Posterior cingulate gyrus (tissue), 11 donors: ENCODE measurements at regions not wholly inside any gene's neighbourhood (a gene's known extent, or its start where the extent isn't known, plus 50 kb on each side); places are given as distances from the start of the nearest gene placed in this dataset.

Source experiments
- DNase-seq, 10 donors: peaks; one replicate each; pipeline versions ENCODE4 v3.0.0 to v3.0.0-alpha.2; 2020 to 2021; ENCODE audit warnings: mixed read lengths in 3 of 10
- intact Hi-C: fragments of 100-400 bp; cut with DNase I; formaldehyde crosslinking; loops from one replicate; pipeline ENCODE4 v1.15.1; 2023

DNA sequence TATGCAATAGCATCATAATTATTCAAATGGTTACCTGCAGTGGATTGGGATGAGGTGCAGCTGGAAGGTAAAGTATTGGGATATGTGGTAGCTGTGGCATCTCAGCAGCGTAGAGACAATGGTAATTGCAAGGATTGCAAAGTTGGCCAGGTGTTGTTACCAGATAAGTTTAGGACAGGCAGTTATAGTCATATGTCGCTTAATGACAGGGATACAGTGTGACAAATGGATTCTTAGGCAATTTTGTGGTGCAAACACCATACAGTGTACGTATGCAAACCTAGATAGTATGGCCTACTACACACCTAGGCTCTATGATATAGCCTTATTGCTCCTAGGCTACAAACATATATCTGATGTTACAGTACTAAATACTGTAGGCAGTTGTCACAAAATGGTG is 163.5 kb upstream of the LYZL2 start:
- intact Hi-C loops, result no loop called here
- no peak for DNase-seq

GRCh38 chr10:30792025-30792424 is 162.5 kb upstream of the LYZL2 start:
- intact Hi-C loops, result no loop called here
- no peak for DNase-seq

GRCh38 chr10:30791197-30791611 is 161.7 kb upstream of the LYZL2 start:
- intact Hi-C loops, result no loop called here
- DNase-seq, result no peak

DNA sequence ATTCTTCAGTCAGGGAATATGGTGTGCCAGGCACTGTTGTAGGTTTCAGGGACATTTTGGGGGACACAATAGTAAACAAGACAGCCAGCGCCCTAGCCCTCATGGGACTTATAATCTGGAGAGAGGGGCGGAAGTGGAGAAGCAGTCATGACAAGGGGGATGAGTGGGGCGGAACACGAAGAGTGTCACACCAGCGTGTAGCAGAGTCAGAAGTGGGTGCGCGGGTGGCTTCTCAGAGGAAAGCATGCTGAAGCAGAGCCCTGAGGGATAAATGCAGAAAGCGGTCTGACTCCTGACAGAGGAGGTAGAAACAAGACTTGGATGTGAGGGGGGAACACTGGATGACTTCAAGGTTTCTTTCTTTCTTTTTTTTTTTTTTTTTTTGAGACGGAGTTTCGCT is 160.3 kb upstream of the LYZL2 start:
- intact Hi-C loops, result loop anchor here (10.0 kb wide), 2 partner anchors 975 to 1265 kb away; partner anchors contain the start of gene KIF5B

DNA sequence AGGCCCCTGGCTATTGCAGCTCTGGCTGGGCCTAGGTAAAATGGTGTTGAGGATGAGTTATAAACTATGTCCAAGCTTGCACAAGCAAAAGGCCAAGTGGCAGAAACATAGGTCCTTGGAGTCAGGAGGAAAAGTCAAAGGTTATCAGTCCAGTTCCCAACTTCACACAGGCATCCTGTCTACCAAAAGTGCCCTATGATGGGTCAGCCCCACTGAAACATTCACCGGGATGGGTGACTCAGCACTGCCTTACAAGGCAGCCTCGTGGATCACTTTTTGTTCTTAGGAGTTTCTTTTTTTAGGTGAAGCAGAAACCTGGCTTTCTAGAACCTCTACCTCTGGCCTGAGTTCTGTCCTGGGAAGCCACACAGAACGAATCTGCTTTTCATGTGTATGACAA is 158.8 kb upstream of the LYZL2 start:
- DNase-seq, result peak in 1 of 10 donors; percentile 6
- intact Hi-C loops, result loop anchor here (10.0 kb wide), 2 partner anchors 976 to 1266 kb away; partner anchors contain the start of gene KIF5B

More for the DNA sequence above, 160.3 kb upstream of the LYZL2 start:
- no peak for DNase-seq

- intact Hi-C loops, result loop anchor here (10.0 kb wide), 2 partner anchors 978 to 1268 kb away; partner anchors contain the start of gene KIF5B
- DNase-seq, result peak in 1 of 10 donors; percentile 50
Measured at GRCh38 chr10:30786906-30787305, 157.4 kb upstream of the LYZL2 start.

DNA sequence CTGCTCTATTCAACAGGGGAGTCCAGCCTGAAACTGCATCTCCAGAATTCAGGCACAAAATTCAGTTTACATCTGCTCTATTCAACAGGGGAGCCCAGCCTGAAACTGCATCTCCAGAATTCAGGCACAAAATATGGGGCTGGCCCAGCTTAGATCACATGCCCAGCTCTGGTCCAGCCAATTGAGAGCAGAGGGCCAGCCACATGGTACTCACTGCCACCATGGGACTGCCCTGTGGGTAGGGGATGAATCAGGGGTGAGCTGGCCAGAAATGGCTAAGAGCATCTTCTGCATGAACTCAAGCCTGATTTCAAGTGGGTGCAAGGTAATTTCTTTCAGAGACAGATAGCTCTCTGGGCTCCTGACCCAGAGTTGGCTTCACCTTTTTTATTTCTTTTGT is 156.6 kb upstream of the LYZL2 start:
- intact Hi-C loops, result loop anchor here (10.0 kb wide), 2 partner anchors 979 to 1269 kb away; partner anchors contain the start of gene KIF5B
- peak in 1 of 10 donors; percentile 84 for DNase-seq

DNA sequence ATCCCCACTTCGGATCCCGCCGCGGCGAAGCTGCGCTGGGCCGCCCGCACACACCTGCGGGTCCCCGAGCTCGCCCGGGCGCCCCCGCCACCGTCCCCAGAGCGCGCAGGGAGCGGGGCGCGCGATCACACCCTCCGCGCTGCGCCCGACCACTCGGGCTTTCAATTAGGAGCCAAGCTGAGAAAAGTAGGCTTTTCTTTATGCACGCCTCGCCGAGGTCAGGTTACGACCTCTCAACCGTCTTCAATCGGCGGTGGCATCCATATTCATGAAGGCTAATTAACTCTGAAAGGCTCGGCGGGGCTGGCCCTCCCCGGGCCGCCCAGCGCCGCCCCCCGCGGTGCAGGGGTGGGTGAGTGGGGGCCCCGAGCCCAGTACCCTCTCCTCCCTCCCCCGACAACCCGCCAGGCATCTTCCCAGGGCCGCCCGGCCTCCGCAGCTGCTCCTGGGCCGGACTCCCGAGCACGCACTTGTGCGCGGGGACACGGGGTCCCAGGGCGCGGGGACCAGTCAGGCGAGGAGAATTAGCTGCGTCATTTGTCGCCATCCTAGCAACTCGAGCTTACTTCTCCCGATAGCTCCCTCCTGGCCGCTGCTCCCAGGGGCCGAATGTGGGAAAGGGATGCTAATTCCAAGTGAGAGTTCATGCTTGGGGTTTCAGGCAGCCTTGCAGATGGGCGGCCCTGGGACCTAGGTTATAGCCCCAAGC is 155.5 kb upstream of the LYZL2 start:
- intact Hi-C loops, result loop anchor here (2.0 to 10.0 kb wide), 6 partner anchors 247 to 1270 kb away; partner anchors contain the start of genes KIF5B, ZEB1 and ZNF438
- DNase-seq, result peak; percentile 72 to 98 (median 86)

- DNase-seq, result no peak
- intact Hi-C loops, result loop anchor here (2.0 to 10.0 kb wide), 6 partner anchors 248 to 1270 kb away; partner anchors contain the start of genes KIF5B, ZEB1 and ZNF438
Measured at GRCh38 chr10:30784524-30784896, 155.0 kb upstream of the LYZL2 start.

DNA sequence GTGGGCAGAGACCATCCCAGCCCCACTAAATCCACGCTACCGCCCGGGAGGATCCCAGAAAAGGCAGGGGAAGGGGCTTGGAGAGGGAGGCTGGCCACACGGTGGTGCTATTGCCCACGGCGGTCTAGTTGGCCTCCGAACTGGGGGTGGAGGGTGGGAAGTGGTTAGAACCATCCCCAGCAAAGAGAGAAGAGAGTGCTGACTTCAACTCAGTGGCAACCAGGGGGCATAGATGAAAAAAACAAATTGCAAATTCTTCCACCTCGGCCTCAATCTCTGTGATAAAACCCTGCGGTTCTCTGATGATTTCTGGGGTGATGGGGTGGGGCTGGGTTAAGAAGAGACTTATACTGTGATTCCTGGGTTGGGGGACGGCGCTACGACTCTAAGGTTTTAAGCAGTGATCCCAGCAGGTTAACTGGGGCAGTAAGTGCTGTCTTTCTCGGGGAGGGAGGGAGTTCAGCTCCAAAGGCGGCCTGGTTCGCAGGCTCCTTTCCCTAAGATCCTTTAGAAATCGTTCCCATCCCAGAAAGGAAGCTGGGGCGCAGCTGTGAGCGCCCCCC is 154.5 kb upstream of the LYZL2 start:
- intact Hi-C loops, result loop anchor here (2.0 to 10.0 kb wide), 6 partner anchors 248 to 1271 kb away; partner anchors contain the start of genes KIF5B, ZEB1 and ZNF438

GRCh38 chr10:30782537-30783461 is 153.2 kb upstream of the LYZL2 start:
- peak in 1 of 10 donors; percentile 76 for DNase-seq
- intact Hi-C loops, result loop anchor here (5.0 to 10.0 kb wide), 3 partner anchors 250 to 1272 kb away; partner anchors contain the start of genes KIF5B and ZNF438

More for the DNA sequence above, 154.5 kb upstream of the LYZL2 start:
- DNase-seq, result peak; percentile 78 to 98 (median 92)

DNA sequence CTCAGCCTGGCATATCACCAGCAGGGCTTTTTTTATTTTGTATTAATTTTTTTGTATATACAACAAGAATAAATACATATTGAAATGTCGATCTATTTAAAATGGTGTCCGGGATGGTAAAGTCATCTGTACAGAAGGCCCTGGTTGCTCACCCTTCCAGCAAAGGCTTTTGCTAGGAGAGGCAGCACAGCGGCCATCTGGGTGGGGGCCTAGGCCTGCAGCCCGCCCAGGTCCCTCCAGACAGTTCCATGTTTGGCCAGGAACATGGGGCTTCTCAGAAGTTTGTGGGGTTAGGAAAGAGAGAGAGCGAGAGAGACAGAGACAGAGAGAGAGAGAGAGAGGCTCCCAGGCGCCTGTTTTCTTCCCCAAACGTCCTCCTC is 152.6 kb upstream of the LYZL2 start:
- intact Hi-C loops, result loop anchor here (5.0 to 10.0 kb wide), 3 partner anchors 250 to 1273 kb away; partner anchors contain the start of genes KIF5B and ZNF438
- peak in 1 of 10 donors; percentile 70 for DNase-seq

DNA sequence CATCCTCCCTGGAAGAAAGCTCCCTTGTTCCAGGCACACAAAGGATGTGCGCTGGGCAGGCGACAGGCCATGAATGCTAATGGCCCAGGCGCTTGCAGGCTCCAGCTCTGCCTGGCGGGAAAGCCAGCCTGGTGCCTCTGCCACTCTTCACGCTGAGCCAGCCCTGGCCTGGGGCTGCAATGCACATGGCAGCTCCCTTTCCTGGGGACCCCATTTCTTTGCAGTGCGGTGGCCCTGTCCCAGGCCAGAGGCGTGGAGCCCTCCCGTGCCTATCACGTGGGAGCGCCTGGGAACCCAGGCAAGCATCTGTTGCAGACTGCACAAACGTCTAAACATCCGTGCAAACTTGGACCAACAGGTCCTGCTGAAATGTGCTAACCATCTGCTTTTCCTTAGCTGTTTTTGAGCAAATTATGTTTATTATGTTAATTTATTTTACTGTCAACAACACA is 152.1 kb upstream of the LYZL2 start:
- intact Hi-C loops, result loop anchor here (5.0 to 10.0 kb wide), 3 partner anchors 251 to 1273 kb away; partner anchors contain the start of genes KIF5B and ZNF438
- peak; percentile 83 to 98 (median 90) for DNase-seq

DNA sequence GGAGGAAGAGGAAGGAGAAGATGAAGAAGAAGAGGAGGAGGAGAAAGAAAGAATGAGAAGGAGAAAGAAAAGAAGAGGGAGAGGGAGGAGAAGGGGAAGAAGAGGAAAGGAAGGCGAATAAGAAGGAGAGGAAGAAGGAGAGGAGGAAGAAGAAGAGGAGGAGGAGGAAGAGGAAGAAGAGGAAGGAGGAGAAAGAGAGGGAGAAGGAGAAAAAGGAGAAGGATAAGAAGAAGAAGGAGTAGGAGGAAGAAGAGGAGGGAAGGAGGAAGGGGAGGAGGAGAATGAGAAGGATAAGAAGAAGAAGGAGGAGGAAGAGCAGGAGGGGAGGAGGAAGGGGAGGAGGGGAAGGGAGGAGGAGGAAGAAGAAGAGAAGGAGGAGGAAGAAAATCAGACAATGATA is 149.2 kb upstream of the LYZL2 start:
- DNase-seq, result no peak
- intact Hi-C loops, result no loop called here

DNA sequence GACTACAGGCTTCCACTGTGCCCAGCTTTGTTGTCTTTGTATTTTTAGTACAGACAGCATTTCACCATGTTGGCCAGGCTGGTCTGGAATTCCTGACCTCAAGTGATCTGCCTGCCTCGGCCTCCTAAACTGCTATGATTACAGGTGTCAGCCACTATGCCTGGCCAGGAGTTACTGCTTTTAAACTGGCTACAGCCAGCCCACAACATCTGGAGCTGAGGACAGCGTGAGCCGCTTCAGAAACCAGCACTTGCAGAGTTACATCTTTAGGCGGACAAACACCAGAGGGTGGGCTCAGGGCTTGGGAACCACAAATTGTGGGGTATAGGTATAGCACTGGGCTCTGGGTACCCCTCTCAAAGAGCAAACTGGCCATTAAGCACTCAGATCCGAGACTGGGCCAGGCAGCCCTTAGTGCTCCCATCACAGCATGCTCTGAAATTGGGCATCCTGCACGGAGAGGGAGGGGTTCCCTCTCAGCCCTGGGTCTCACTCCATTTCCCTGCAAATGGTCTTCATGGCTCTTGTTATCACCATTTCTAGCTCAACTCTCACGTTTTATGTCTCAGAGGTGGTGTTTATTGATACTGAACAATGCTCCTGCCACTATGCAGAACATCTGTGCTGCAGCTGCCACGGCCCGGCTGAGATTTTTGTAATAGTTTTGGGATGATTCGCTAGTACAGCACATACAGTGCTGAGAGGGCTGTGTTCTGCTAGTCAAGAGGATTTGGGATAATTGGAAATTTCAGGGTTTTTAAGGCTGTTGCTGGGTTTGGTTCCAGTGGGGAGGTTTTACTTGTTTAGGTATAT is 146.4 kb upstream of the LYZL2 start:
- peak in 1 of 10 donors; percentile 35 for DNase-seq
- intact Hi-C loops, result no loop called here

DNA sequence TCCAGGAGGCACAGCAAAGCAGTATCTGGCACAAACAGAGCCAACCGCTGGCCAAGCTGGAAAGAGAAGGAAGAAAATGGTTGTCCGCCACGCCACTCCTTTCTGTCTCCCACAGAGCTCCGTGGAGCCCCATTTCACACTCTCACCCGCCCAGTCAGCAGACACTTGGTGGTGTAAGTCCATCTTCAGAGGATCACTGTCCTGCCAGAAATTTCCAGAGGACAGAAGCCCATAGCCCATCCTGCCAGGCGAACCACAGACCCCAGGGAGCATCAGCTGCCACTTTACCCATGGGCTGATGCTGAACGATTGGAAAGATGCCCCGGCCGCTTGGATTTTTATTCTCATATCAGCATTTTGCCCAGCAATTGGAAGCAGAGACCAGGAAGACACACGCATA is 144.7 kb upstream of the LYZL2 start:
- intact Hi-C loops, result no loop called here
- DNase-seq, result peak in 1 of 10 donors; percentile 53

GRCh38 chr10:30773501-30773900 is 143.9 kb upstream of the LYZL2 start:
- DNase-seq, result no peak
- intact Hi-C loops, result no loop called here

DNA sequence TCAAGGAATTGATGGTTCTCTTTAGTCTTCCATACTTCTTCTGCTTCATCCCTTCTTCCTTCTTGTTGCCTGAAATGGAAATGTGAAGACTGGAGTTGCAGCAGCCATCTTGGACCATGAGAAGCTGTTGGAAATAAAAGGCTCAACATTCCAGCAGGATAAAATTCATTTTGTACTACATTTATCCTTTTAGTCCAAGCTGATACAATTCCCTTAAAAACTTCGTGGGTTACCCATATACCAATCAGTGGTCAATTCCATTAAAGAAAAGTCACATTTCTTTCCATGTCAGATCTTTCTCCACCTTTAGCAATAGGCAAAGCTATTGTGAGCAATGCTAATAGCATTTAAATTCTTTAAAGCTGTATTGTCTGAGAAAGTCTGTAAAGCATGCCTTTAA is 141.3 kb upstream of the LYZL2 start:
- intact Hi-C loops, result no loop called here
- no peak for DNase-seq

GRCh38 chr10:30770229-30770628 is 140.7 kb upstream of the LYZL2 start:
- DNase-seq, result no peak
- intact Hi-C loops, result no loop called here
